ENCODE measurements at regions not wholly inside any gene's neighbourhood (a gene's known extent, or its start where the extent isn't known, plus 50 kb on each side); places are given as distances from the start of the nearest gene placed in this dataset.

DNA sequence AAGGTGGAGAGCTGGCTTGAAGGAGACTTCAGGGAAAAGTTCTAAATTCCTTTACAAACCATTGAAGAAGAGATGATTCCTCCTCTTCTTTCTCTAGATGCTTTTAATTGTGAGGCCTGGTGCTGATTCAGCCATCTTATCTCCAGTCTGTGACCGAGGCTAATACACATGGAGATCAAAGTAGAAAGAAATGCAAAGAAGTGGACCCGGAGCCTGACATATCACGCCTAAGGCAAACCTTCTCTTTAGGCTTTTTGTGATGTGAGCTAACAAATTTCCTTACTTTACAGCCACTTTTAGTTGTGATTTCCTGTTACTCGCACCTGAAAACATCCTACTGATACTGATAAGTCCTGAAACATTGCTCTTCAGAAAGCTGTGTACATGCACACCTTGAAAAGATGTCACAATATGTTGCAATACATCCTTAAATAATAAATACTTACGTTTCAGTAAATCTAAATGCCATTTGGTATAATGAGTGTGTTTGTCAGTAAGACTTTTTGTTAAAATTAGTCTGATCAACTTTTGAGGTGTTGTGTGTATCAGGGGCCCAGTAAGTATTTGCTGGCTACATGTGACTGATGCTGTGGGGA, 192.4 kb downstream of the BAMBI start:
- no peak overlapping the region for H3K27ac ChIP-seq (ENCODE audit: low read depth, low read length, poor library complexity, severe bottlenecking)
- H3K9me3 ChIP-seq (ENCODE audit: low read depth, low read length, poor library complexity, severe bottlenecking): no peaks in the 10 kb centered on the region
- H3K4me3 ChIP-seq (ENCODE audit: low read depth, low read length, poor library complexity, severe bottlenecking): no peak overlapping the region
- H3K27me3 ChIP-seq (replicated peaks; ENCODE audit: insufficient read depth, low read depth, low read length, poor library complexity): no peaks in the 10 kb centered on the region
- H3K4me1 ChIP-seq (ENCODE audit: insufficient read depth, low read length, poor library complexity, severe bottlenecking): no peaks in the 10 kb centered on the region
- TF ChIP-seq, protein P1, sequence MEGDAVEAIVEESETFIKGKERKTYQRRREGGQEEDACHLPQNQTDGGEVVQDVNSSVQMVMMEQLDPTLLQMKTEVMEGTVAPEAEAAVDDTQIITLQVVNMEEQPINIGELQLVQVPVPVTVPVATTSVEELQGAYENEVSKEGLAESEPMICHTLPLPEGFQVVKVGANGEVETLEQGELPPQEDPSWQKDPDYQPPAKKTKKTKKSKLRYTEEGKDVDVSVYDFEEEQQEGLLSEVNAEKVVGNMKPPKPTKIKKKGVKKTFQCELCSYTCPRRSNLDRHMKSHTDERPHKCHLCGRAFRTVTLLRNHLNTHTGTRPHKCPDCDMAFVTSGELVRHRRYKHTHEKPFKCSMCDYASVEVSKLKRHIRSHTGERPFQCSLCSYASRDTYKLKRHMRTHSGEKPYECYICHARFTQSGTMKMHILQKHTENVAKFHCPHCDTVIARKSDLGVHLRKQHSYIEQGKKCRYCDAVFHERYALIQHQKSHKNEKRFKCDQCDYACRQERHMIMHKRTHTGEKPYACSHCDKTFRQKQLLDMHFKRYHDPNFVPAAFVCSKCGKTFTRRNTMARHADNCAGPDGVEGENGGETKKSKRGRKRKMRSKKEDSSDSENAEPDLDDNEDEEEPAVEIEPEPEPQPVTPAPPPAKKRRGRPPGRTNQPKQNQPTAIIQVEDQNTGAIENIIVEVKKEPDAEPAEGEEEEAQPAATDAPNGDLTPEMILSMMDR (conservative IDR thresholded peaks at IDR 0.05; ENCODE audit: low read depth, low read length): no peak
- TF ChIP-seq EZH2 (IDR thresholded peaks at IDR 0.05; ENCODE audit: borderline replicate concordance, low read depth, low read length, poor library complexity, severe bottlenecking): no peak
- no TSS peak for BruUV-seq (replicated peaks)
- H3K36me3 ChIP-seq (ENCODE audit: insufficient read depth, low read length, poor library complexity, severe bottlenecking): no peaks in the 10 kb centered on the region
- CTCF ChIA-PET: no interaction called here
- intact Hi-C loops (cut with micrococcal nuclease; ENCODE audit: unreplicated experiment): no loop called here
- POLR2A ChIA-PET (ENCODE audit: low non-redundant PET): no interaction called here
- no peak for DNase-seq (ENCODE audit: low spot score)

DNA sequence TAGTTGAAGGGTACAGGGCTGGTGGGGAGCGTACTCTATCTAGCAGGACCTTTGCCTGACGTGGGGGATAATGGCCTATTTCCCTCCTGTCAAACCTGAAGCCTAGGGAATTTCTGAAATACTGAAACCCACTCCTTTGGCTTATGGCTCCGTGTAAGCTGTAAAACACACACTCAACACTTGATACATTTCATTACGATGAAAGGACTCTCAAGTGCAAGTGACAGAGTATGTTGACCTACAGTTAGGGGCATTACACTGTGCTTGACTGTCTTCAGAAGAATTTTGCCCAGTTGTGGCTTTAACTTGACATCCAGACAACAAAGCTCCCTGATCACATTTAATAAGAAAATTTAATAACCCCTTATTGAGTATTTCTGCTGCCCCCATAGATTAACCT, 194.3 kb downstream of the BAMBI start:
- intact Hi-C loops (cut with micrococcal nuclease; ENCODE audit: unreplicated experiment): no loop called here
- Histone ChIP-seq H3K4me1 (ENCODE audit: insufficient read depth, low read length, poor library complexity, severe bottlenecking) (peaks cover 13% of the 10 kb centered on the region), H3K27ac (ENCODE audit: low read depth, low read length, poor library complexity, severe bottlenecking) (no peak overlapping the region), H3K9me3 (ENCODE audit: low read depth, low read length, poor library complexity, severe bottlenecking) (no peaks in the 10 kb centered on the region), H3K4me3 (ENCODE audit: low read depth, low read length, poor library complexity, severe bottlenecking) (no peak overlapping the region), H3K27me3 (replicated peaks; ENCODE audit: insufficient read depth, low read depth, low read length, poor library complexity) (no peaks in the 10 kb centered on the region), H3K36me3 (ENCODE audit: insufficient read depth, low read length, poor library complexity, severe bottlenecking) (no peaks in the 10 kb centered on the region)
- POLR2A ChIA-PET (ENCODE audit: low non-redundant PET): no interaction called here
- DNase-seq (ENCODE audit: low spot score): no peak
- TF ChIP-seq, protein P1 (conservative IDR thresholded peaks at IDR 0.05; ENCODE audit: low read depth, low read length): no peak
- no peak for TF ChIP-seq EZH2 (IDR thresholded peaks at IDR 0.05; ENCODE audit: borderline replicate concordance, low read depth, low read length, poor library complexity, severe bottlenecking)
- CTCF ChIA-PET: no interaction called here
- BruUV-seq (replicated peaks): no TSS peak

DNA sequence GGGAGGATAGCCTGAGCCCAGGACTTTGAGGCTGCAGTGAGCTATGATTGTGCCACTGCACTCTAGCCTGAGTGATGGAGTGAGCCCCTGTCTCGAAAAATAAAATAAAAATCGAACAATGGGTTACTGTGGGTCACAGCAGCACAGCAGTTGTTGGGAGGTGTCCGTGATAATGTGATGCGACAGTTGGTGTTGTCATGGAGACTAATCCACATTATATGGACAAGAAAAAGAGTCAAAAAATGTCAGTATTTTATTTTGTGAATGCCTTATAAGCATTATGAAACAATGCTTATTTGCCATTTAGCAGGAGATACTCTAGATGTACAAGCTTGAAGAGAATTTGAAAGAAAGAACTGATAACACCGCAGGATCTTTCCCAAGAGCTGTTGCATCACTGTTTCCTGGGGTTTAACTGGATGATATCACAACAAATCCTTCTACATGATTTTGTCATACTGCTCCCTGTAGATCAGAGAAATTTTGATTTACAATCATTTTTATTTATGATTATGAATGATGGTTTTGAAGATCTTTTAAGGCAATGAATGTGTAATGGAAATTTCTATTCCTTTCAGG, 195.4 kb downstream of the BAMBI start:
- no TSS peak for BruUV-seq (replicated peaks)
- Histone ChIP-seq H3K27me3 (replicated peaks; ENCODE audit: insufficient read depth, low read depth, low read length, poor library complexity) (no peaks in the 10 kb centered on the region), H3K9me3 (ENCODE audit: low read depth, low read length, poor library complexity, severe bottlenecking) (no peaks in the 10 kb centered on the region), H3K4me1 (ENCODE audit: insufficient read depth, low read length, poor library complexity, severe bottlenecking) (peaks cover 14% of the 10 kb centered on the region), H3K4me3 (ENCODE audit: low read depth, low read length, poor library complexity, severe bottlenecking) (no peak overlapping the region), H3K36me3 (ENCODE audit: insufficient read depth, low read length, poor library complexity, severe bottlenecking) (no peaks in the 10 kb centered on the region), H3K27ac (ENCODE audit: low read depth, low read length, poor library complexity, severe bottlenecking) (no peak overlapping the region)
- ChIA-PET POLR2A (ENCODE audit: low non-redundant PET) (no interaction called here), CTCF (no interaction called here)
- peak; percentile 19 for DNase-seq (ENCODE audit: low spot score)
- intact Hi-C loops (cut with micrococcal nuclease; ENCODE audit: unreplicated experiment): no loop called here
- TF ChIP-seq, protein P1 (conservative IDR thresholded peaks at IDR 0.05; ENCODE audit: low read depth, low read length): no peak
- TF ChIP-seq EZH2 (IDR thresholded peaks at IDR 0.05; ENCODE audit: borderline replicate concordance, low read depth, low read length, poor library complexity, severe bottlenecking): no peak

All from A673 (cell line).